H9 (cell line): ENCODE measurements at regions not wholly inside any gene's neighbourhood (a gene's known extent, or its start where the extent isn't known, plus 50 kb on each side); places are given as distances from the start of the nearest gene placed in this dataset.

Experiments used
- DNase-seq: peaks from one replicate; pipeline ENCODE4 v3.0.0-alpha.2; 2017
- H2AFZ ChIP-seq: one replicate; pipeline ENCODE4 v1.6.1; 2013; ENCODE audit warnings: mild to moderate bottlenecking, low read length, control low read depth, moderate library complexity
- H2AK5ac ChIP-seq: 2 replicates; pipeline ENCODE4 v1.6.1; 2013; ENCODE audit warnings: low read length, control low read depth, mixed read lengths; ENCODE audit not compliant: insufficient read length
- H2BK120ac ChIP-seq: one replicate; pipeline ENCODE4 v1.6.1; 2013; ENCODE audit warnings: low read depth, mild to moderate bottlenecking, low read length, control low read depth, inconsistent platforms; ENCODE audit not compliant: poor library complexity, severe bottlenecking
- H2BK12ac ChIP-seq: 2 replicates; pipeline ENCODE4 v1.6.1; 2013; ENCODE audit warnings: low read length, control low read depth, mixed read lengths, low read depth; ENCODE audit not compliant: insufficient read length
- H2BK15ac ChIP-seq: 2 replicates; pipeline ENCODE4 v1.6.1; 2013; ENCODE audit warnings: low read depth, low read length, control low read depth
- H2BK20ac ChIP-seq: one replicate; pipeline ENCODE4 v1.6.1; 2013; ENCODE audit warnings: low read depth, mild to moderate bottlenecking, low read length, control low read depth, inconsistent platforms; ENCODE audit not compliant: poor library complexity, severe bottlenecking
- H2BK5ac ChIP-seq: 2 replicates; pipeline ENCODE4 v1.6.1; 2013; ENCODE audit warnings: low read length, control low read depth, mixed read lengths; ENCODE audit not compliant: insufficient read length
- H3K14ac ChIP-seq: 2 replicates; pipeline ENCODE4 v1.6.1; 2013; ENCODE audit warnings: low read length, control low read depth; ENCODE audit not compliant: insufficient read depth
- H3K18ac ChIP-seq: 2 replicates; pipeline ENCODE4 v1.6.1; 2013; ENCODE audit warnings: low read depth, mild to moderate bottlenecking, mixed read lengths, low read length, control low read depth; ENCODE audit not compliant: insufficient read length
- H3K23ac ChIP-seq: 2 replicates; pipeline ENCODE4 v1.6.1; 2013; ENCODE audit warnings: low read length, control low read depth, mixed read lengths, low read depth; ENCODE audit not compliant: insufficient read length
- H3K23me2 ChIP-seq: 2 replicates; pipeline ENCODE4 v1.6.1; 2013; ENCODE audit warnings: low read depth, mild to moderate bottlenecking, mixed read lengths, low read length, control low read depth; ENCODE audit not compliant: insufficient read length, poor library complexity, severe bottlenecking
- H3K27ac ChIP-seq: 2 replicates; pipeline ENCODE4 v1.5.1; 2013; ENCODE audit warnings: low read length, control low read depth, mixed read lengths, low read depth; ENCODE audit not compliant: insufficient read length
- H3K27me3 ChIP-seq: 2 replicates; pipeline ENCODE4 v1.6.1; 2013; ENCODE audit warnings: low read length, control low read depth, inconsistent platforms; ENCODE audit not compliant: insufficient read depth
- H3K4ac ChIP-seq: 2 replicates; pipeline ENCODE4 v1.6.1; 2013; ENCODE audit warnings: low read depth, mild to moderate bottlenecking, control low read depth, inconsistent platforms, low read length, moderate library complexity
- H3K4me1 ChIP-seq: 2 replicates; pipeline ENCODE4 v1.6.1; 2013; ENCODE audit warnings: low read length, control low read depth, inconsistent platforms; ENCODE audit not compliant: insufficient read depth
- H3K4me2 ChIP-seq: 2 replicates; pipeline ENCODE4 v1.6.1; 2013; ENCODE audit warnings: low read length, control low read depth, mixed read lengths; ENCODE audit not compliant: insufficient read length, insufficient read depth
- H3K56ac ChIP-seq: 2 replicates; pipeline ENCODE4 v1.6.1; 2013; ENCODE audit warnings: low read depth, mild to moderate bottlenecking, mixed read lengths, low read length, control low read depth; ENCODE audit not compliant: insufficient read length
- H3K79me1 ChIP-seq: 2 replicates; pipeline ENCODE4 v1.6.1; 2013; ENCODE audit warnings: low read depth, mild to moderate bottlenecking, moderate library complexity, low read length, control low read depth, inconsistent platforms; ENCODE audit not compliant: insufficient read depth, poor library complexity, severe bottlenecking
- H3K79me2 ChIP-seq: 2 replicates; pipeline ENCODE4 v1.6.1; 2013; ENCODE audit warnings: low read length, control low read depth, inconsistent platforms; ENCODE audit not compliant: insufficient read depth
- H3K9ac ChIP-seq: 2 replicates; pipeline ENCODE4 v1.6.1; 2013; ENCODE audit warnings: low read length, control low read depth, mixed read lengths; ENCODE audit not compliant: insufficient read length; ENCODE audit errors: extremely low read depth
- H3K9me3 ChIP-seq: one replicate; pipeline ENCODE4 v1.6.1; 2013; ENCODE audit warnings: low read depth, low read length, inconsistent platforms; ENCODE audit not compliant: control insufficient read depth
- H3T11ph ChIP-seq: one replicate; pipeline ENCODE4 v1.6.1; 2013; ENCODE audit warnings: mild to moderate bottlenecking, low read length, control low read depth, inconsistent platforms
- H4K20me1 ChIP-seq: one replicate; pipeline ENCODE4 v1.6.1; 2013; ENCODE audit not compliant: control insufficient read depth, insufficient read length, insufficient read depth
- H4K5ac ChIP-seq: 2 replicates; pipeline ENCODE4 v1.6.1; 2013; ENCODE audit warnings: low read depth, mild to moderate bottlenecking, mixed read lengths, low read length, control low read depth; ENCODE audit not compliant: insufficient read length
- H4K8ac ChIP-seq: replicated peaks from 2 replicates; pipeline ENCODE4 v1.6.1; 2013; ENCODE audit warnings: low read length, control low read depth, mixed read lengths, low read depth; ENCODE audit not compliant: insufficient read length
- H4K91ac ChIP-seq: 2 replicates; pipeline ENCODE4 v1.6.1; 2013; ENCODE audit warnings: low read depth, mild to moderate bottlenecking, moderate library complexity, mixed read lengths, low read length, control low read depth; ENCODE audit not compliant: insufficient read length
- H3K27ac Mint-ChIP-seq, 3 experiments: 2 replicates in 2 of 3; 3 replicates in 1 of 3; pipeline ENCODE4 v1.8.0; 2020 to 2021; ENCODE audit warnings: mixed read lengths in 3 of 3, mild to moderate bottlenecking in 1 of 3, moderate library complexity in 1 of 3
- H3K27me3 Mint-ChIP-seq: 2 replicates; pipeline ENCODE4 v1.8.0; 2021; ENCODE audit warnings: low read depth, mild to moderate bottlenecking, moderate library complexity, mixed read lengths
- H3K36me3 Mint-ChIP-seq, 3 experiments: 2 replicates in 2 of 3; 3 replicates in 1 of 3; pipeline ENCODE4 v1.8.0; 2020 to 2021; ENCODE audit warnings: low read depth in 3 of 3, mixed read lengths in 3 of 3; ENCODE audit not compliant: insufficient read depth in 1 of 3
- H3K4me1 Mint-ChIP-seq, 2 experiments: 2 replicates each; pipeline ENCODE4 v1.8.0; 2020; ENCODE audit warnings: mixed read lengths in 2 of 2
- H3K4me3 Mint-ChIP-seq, 2 experiments: 2 replicates in 1 of 2; 3 replicates in 1 of 2; pipeline ENCODE4 v1.8.0; 2020 to 2021; ENCODE audit warnings: mild to moderate bottlenecking in 2 of 2, mixed read lengths in 2 of 2, moderate library complexity in 1 of 2
- H3K9me3 Mint-ChIP-seq, 2 experiments: 2 replicates in 1 of 2; 3 replicates in 1 of 2; pipeline ENCODE4 v1.8.0; 2020; ENCODE audit warnings: mild to moderate bottlenecking in 2 of 2, mixed read lengths in 2 of 2, moderate library complexity in 1 of 2
- WGBS: extraction: QIAGEN DNeasy Blood & Tissue Kit; methylation state at CpG from one replicate; pipeline ENCODE4 v1.1.7; 2013; ENCODE audit warnings: missing lambda C conversion rate, low lambda C conversion rate, mixed read lengths; ENCODE audit not compliant: insufficient read length; ENCODE audit errors: extremely low coverage; 5-methylcytosine and 5-hydroxymethylcytosine counted together
- TF ChIP-seq, protein P1 (sequence below): fragments of 200-600 bp; sonication (generic); conservative IDR thresholded peaks from 3 replicates; pipeline ENCODE4 v1.8.0; 2021; ENCODE audit warnings: antibody characterized with exemption, mild to moderate bottlenecking

DNA sequence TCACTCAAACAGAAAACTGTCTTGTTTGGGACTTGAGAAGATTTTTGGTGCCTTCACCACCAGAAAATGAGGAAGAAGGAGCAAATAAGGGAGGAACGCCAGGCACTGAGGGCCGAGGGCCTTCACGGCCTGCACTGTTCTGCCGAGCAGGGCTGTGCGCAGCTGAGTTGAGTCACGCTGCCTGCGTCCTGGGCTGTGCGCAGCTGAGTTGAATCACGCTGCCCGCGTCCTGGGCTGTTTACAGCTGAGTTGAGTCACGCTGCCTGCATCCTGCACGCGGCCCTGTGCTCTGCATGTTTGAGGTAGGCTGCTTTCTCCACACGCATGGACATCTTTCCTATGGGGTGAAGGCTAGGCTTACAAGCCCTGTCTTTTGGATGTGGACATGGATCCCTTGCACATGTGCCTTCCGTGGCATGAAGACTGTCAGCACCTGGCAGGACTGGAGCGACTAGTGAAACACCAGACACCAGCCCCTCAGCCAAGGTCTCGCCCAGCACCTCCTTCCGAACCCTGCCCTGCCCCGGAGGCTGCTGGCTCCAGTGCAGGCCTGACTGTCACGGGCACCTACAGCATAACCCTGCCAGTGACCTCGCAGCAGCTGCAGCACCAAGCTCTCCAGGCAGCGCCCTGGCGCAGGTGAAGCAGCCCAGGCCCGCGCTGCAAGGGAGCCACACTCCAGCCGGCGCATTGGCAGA is 96.7 kb downstream of the HTR5A start:
- WGBS: no CpG with 5 or more reads among the region's 28 CpGs

More for the DNA sequence above, 96.7 kb downstream of the HTR5A start:
- Histone ChIP-seq H2AFZ (no peak overlapping the region), H2BK15ac (no peak overlapping the region), H3K9ac (no peak overlapping the region), H3K27me3 (no peaks in the 10 kb centered on the region), H4K91ac (no peak overlapping the region), H3K9me3 (no peaks in the 10 kb centered on the region), H4K5ac (no peak overlapping the region), H3K79me2 (no peaks in the 10 kb centered on the region), H3K18ac (no peak overlapping the region), H3K79me1 (no peaks in the 10 kb centered on the region), H3K23me2 (no peaks in the 10 kb centered on the region), H3K4ac (no peak overlapping the region), H4K20me1 (no peaks in the 10 kb centered on the region), H2BK5ac (no peak overlapping the region), H2BK120ac (no peak overlapping the region), H3T11ph (no peak overlapping the region), H3K4me1 (no peaks in the 10 kb centered on the region), H4K8ac (no peak overlapping the region), H3K4me2 (no peak overlapping the region), H3K14ac (peak overlapping the region; percentile 42; the same call in 1 of the 2 replicates), H2AK5ac (no peak overlapping the region), H2BK20ac (no peak overlapping the region), H3K27ac (no peak overlapping the region), H3K23ac (no peak overlapping the region), H3K56ac (no peak overlapping the region), H2BK12ac (no peak overlapping the region)
- H3K4me3 Mint-ChIP-seq: no peak overlapping the region
- DNase-seq: no peak
- H3K36me3 Mint-ChIP-seq: no peaks in the 10 kb centered on the region
- peaks cover 5% of the 10 kb centered on the region for H3K27me3 Mint-ChIP-seq
- TF ChIP-seq, protein P1, sequence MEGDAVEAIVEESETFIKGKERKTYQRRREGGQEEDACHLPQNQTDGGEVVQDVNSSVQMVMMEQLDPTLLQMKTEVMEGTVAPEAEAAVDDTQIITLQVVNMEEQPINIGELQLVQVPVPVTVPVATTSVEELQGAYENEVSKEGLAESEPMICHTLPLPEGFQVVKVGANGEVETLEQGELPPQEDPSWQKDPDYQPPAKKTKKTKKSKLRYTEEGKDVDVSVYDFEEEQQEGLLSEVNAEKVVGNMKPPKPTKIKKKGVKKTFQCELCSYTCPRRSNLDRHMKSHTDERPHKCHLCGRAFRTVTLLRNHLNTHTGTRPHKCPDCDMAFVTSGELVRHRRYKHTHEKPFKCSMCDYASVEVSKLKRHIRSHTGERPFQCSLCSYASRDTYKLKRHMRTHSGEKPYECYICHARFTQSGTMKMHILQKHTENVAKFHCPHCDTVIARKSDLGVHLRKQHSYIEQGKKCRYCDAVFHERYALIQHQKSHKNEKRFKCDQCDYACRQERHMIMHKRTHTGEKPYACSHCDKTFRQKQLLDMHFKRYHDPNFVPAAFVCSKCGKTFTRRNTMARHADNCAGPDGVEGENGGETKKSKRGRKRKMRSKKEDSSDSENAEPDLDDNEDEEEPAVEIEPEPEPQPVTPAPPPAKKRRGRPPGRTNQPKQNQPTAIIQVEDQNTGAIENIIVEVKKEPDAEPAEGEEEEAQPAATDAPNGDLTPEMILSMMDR: no peak
- H3K27ac Mint-ChIP-seq: no peak overlapping the region
- no peaks in the 10 kb centered on the region for H3K4me1 Mint-ChIP-seq
- H3K9me3 Mint-ChIP-seq: no peaks in the 10 kb centered on the region
